GM23338 (cell line): ENCODE measurements at regions not wholly inside any gene's neighbourhood (a gene's known extent, or its start where the extent isn't known, plus 50 kb on each side); places are given as distances from the start of the nearest gene placed in this dataset.

Experiments used
- ATAC-seq: fragments of 200-7000 bp; cut with Tn5 transposase; 3 replicates; pipeline ENCODE4 v1.9.1; 2020
- DNase-seq: peaks from one replicate; pipeline ENCODE4 v3.0.0-alpha.2; 2015; ENCODE audit warnings: low spot score
- H2AFZ ChIP-seq: fragments of 200-600 bp; sonication (generic); 2 replicates; pipeline ENCODE4 v1.8.0; 2016; ENCODE audit warnings: antibody characterized with exemption, mild to moderate bottlenecking, moderate library complexity
- H3F3A ChIP-seq: fragments of 200-600 bp; sonication (generic); replicated peaks from 2 replicates; pipeline ENCODE4 v1.8.0; 2017; ENCODE audit warnings: antibody characterized with exemption, mixed run types, low read depth
- H3K27ac ChIP-seq: fragments of 200-600 bp; sonication (generic); 2 replicates; pipeline ENCODE4 v1.6.1; 2016; ENCODE audit warnings: low read depth
- H3K27me3 ChIP-seq: fragments of 200-600 bp; sonication (generic); 2 replicates; pipeline ENCODE4 v1.8.0; 2016; ENCODE audit warnings: mild to moderate bottlenecking, mixed run types, moderate library complexity; ENCODE audit not compliant: insufficient read depth
- H3K36me3 ChIP-seq: fragments of 200-600 bp; sonication (generic); 2 replicates; pipeline ENCODE4 v1.8.0; 2016; ENCODE audit warnings: mild to moderate bottlenecking; ENCODE audit not compliant: insufficient read depth
- H3K4me1 ChIP-seq: fragments of 200-600 bp; sonication (generic); 2 replicates; pipeline ENCODE4 v1.8.0; 2016; ENCODE audit warnings: mild to moderate bottlenecking, moderate library complexity; ENCODE audit not compliant: insufficient read depth
- H3K4me2 ChIP-seq: fragments of 200-600 bp; sonication (generic); 2 replicates; pipeline ENCODE4 v1.7.1; 2017; ENCODE audit warnings: mixed run types
- H3K4me3 ChIP-seq: fragments of 200-600 bp; sonication (generic); 2 replicates; pipeline ENCODE4 v1.6.1; 2016; ENCODE audit warnings: mixed run types
- H3K79me2 ChIP-seq: fragments of 200-600 bp; sonication (generic); replicated peaks from 2 replicates; pipeline ENCODE4 v1.8.0; 2017; ENCODE audit warnings: mild to moderate bottlenecking; ENCODE audit not compliant: insufficient read depth
- H3K9me2 ChIP-seq: fragments of 200-600 bp; sonication (generic); 2 replicates; pipeline ENCODE4 v1.8.0; 2017; ENCODE audit not compliant: insufficient read depth
- H4K20me1 ChIP-seq: fragments of 200-600 bp; sonication (generic); replicated peaks from 2 replicates; pipeline ENCODE4 v1.8.0; 2017; ENCODE audit warnings: mild to moderate bottlenecking; ENCODE audit not compliant: insufficient read depth
- H3K27ac Mint-ChIP-seq: 2 replicates; pipeline ENCODE4 v1.8.0; 2020; ENCODE audit warnings: inconsistent platforms, mild to moderate bottlenecking, moderate library complexity, mixed read lengths
- H3K27me3 Mint-ChIP-seq: 3 replicates; pipeline ENCODE4 v1.8.0; 2022; ENCODE audit warnings: low read depth, mild to moderate bottlenecking, moderate library complexity, mixed read lengths, inconsistent platforms; ENCODE audit not compliant: insufficient read depth, poor library complexity
- H3K36me3 Mint-ChIP-seq: 3 replicates; pipeline ENCODE4 v1.8.0; 2021; ENCODE audit warnings: low read depth, mild to moderate bottlenecking, inconsistent platforms, moderate library complexity, mixed read lengths
- H3K4me1 Mint-ChIP-seq: 3 replicates; pipeline ENCODE4 v1.8.0; 2020; ENCODE audit warnings: mild to moderate bottlenecking, inconsistent platforms, mixed read lengths
- H3K4me3 Mint-ChIP-seq: 3 replicates; pipeline ENCODE4 v1.8.0; 2021; ENCODE audit warnings: moderate library complexity, mild to moderate bottlenecking, inconsistent platforms, mixed read lengths
- H3K9me3 Mint-ChIP-seq: 3 replicates; pipeline ENCODE4 v1.8.0; 2020; ENCODE audit warnings: moderate library complexity, mild to moderate bottlenecking, inconsistent platforms, mixed read lengths
- CREB1 ChIP-seq: fragments of 250-450 bp; sonication (Bioruptor Pico); IDR thresholded peaks from 2 replicates; pipeline ENCODE4 v1.5.0; 2020; ENCODE audit warnings: low read depth, mild to moderate bottlenecking, moderate library complexity
- CTCF ChIP-seq, 2 experiments: fragments of 200-600 bp in 1 of 2; sonication (generic) in 1 of 2; conservative IDR thresholded peaks; 2 replicates each; pipeline versions ENCODE4 v1.5.1 to v1.6.1; 2016 to 2017; ENCODE audit warnings: antibody characterized with exemption in 2 of 2, low read depth in 2 of 2, mild to moderate bottlenecking in 2 of 2, moderate library complexity in 1 of 2
- ETS1 ChIP-seq: IDR thresholded peaks from 2 replicates; pipeline ENCODE4 v1.6.1; 2016; ENCODE audit warnings: antibody characterized with exemption
- EZH2 ChIP-seq: fragments of 200-600 bp; sonication (generic); IDR thresholded peaks from one replicate; pipeline ENCODE4 v1.8.0; 2017; ENCODE audit warnings: antibody characterized with exemption, mild to moderate bottlenecking, low read depth; ENCODE audit not compliant: unreplicated experiment
- EZH2phosphoT487 ChIP-seq: fragments of 200-600 bp; sonication (generic); IDR thresholded peaks from one replicate; pipeline ENCODE4 v1.8.1; 2018; ENCODE audit warnings: antibody characterized with exemption; ENCODE audit not compliant: unreplicated experiment
- JUNB ChIP-seq: IDR thresholded peaks from one replicate; pipeline ENCODE4 v1.6.1; 2016; ENCODE audit warnings: antibody characterized with exemption; ENCODE audit not compliant: unreplicated experiment
- NANOG ChIP-seq: IDR thresholded peaks from 2 replicates; pipeline ENCODE4 v1.6.1; 2016; ENCODE audit warnings: antibody characterized with exemption, borderline replicate concordance
- POLR2AphosphoS5 ChIP-seq: IDR thresholded peaks from 2 replicates; pipeline ENCODE4 v1.6.1; 2016; ENCODE audit warnings: antibody characterized with exemption, low read depth
- REST ChIP-seq: IDR thresholded peaks from one replicate; pipeline ENCODE4 v1.6.1; 2018; ENCODE audit warnings: antibody characterized with exemption; ENCODE audit not compliant: unreplicated experiment
- STAT1 ChIP-seq: IDR thresholded peaks from one replicate; pipeline ENCODE4 v1.6.1; 2016; ENCODE audit warnings: antibody characterized with exemption; ENCODE audit not compliant: unreplicated experiment
- ZNF114 ChIP-seq: fragments of 250-450 bp; sonication (Bioruptor Pico); IDR thresholded peaks from 2 replicates; pipeline ENCODE4 v1.5.0; 2020; ENCODE audit warnings: mild to moderate bottlenecking, moderate library complexity
- ZNF331 ChIP-seq: fragments of 250-450 bp; sonication (Bioruptor Pico); IDR thresholded peaks from 2 replicates; pipeline ENCODE4 v1.5.0; 2020; ENCODE audit warnings: low read depth, mild to moderate bottlenecking, moderate library complexity
- ZNF462 ChIP-seq: fragments of 250-450 bp; sonication (Bioruptor Pico); IDR thresholded peaks from 2 replicates; pipeline ENCODE4 v1.5.0; 2020; ENCODE audit warnings: mild to moderate bottlenecking, moderate library complexity

- Mint-ChIP-seq H3K27me3 (no peaks in the 10 kb centered on the region), H3K36me3 (no peaks in the 10 kb centered on the region), H3K9me3 (peaks cover 17% of the 10 kb centered on the region), H3K4me3 (no peak overlapping the region), H3K27ac (no peak overlapping the region), H3K4me1 (peaks cover 12% of the 10 kb centered on the region; the same call in 2 of the 3 replicates)
- H3K4me2 ChIP-seq: no peak overlapping the region
- H2AFZ ChIP-seq: no peak overlapping the region
- no peaks in the 10 kb centered on the region for H3K79me2 ChIP-seq
- no peak for ATAC-seq
- no peak for DNase-seq
- no peaks in the 10 kb centered on the region; the same call in 1 of the 2 replicates for H3K9me2 ChIP-seq
- no peaks in the 10 kb centered on the region for H3K36me3 ChIP-seq
- TF ChIP-seq POLR2AphosphoS5 (no peak), JUNB (no peak), CREB1 (CRISPR knock-in tag) (no peak), ZNF331 (CRISPR knock-in tag) (no peak), EZH2 (no peak), STAT1 (no peak), CTCF (conservative IDR thresholded peaks at IDR 0.05; ENCODE audit: low read depth in 2 of 2) (no peak), ZNF114 (CRISPR knock-in tag) (no peak), EZH2phosphoT487 (no peak), ZNF462 (CRISPR knock-in tag) (no peak), ETS1 (no peak), NANOG (no peak), REST (no peak)
- no peak overlapping the region for H3K27ac ChIP-seq
- H3K4me1 ChIP-seq: no peaks in the 10 kb centered on the region
- no peaks in the 10 kb centered on the region for H4K20me1 ChIP-seq
- H3F3A ChIP-seq: no peaks in the 10 kb centered on the region
- H3K4me3 ChIP-seq: no peak overlapping the region
- no peaks in the 10 kb centered on the region for H3K27me3 ChIP-seq
These were observed 835.6 kb upstream of the SLIT2 start for GRCh38 chr4:19416146-19416545.
